ENCODE measurements at regions not wholly inside any gene's neighbourhood (a gene's known extent, or its start where the extent isn't known, plus 50 kb on each side); places are given as distances from the start of the nearest gene placed in this dataset.
A peak's percentile ranks its signal among the peaks of the same experiment; 100 is the strongest.
"Not testable (repeated sequence)": the region's sequence is repeated elsewhere in the genome, so short reads cannot be mapped to it uniquely, and the experiment has no call there.

DNA sequence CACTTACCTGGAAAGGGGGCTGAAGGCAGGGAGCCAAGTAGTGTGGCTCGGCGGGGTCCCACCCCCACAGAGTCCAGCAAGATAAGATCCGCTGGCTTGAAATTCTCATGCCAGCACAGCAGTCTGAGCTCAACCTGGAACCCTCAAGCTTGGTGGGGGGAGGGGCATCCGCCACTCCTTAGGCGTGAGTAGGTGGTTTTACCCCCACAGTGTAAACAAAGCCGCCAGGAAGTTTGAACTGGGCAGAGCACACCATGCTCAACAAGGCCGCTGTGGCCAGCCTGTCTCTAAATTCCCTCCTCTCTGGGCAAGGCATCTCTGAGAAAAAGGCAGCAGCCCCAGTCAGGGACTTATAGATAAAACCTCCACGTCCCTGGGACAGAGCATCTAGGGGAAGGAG is 156.3 kb downstream of the KBTBD8 start:
- no peak overlapping the region for H3K9ac ChIP-seq (ENCODE audit: low read length)
- no peak overlapping the region for H3K4me3 ChIP-seq (ENCODE audit: low read length)
- H3K27ac ChIP-seq (ENCODE audit: low read depth, low read length) = no peak overlapping the region
- H3K56ac ChIP-seq (ENCODE audit: low read length) = no peak overlapping the region
- peak; percentile 60 for DNase-seq
- no peaks in the 10 kb centered on the region for H3K27me3 ChIP-seq (ENCODE audit: insufficient read depth, low read length, poor library complexity)
- peaks cover 4% of the 10 kb centered on the region for H3K4me1 ChIP-seq (ENCODE audit: control insufficient read depth, low read depth, low read length)
- H3K4ac ChIP-seq (ENCODE audit: low read depth, low read length) = no peak overlapping the region
- H4K5ac ChIP-seq (ENCODE audit: low read length) = no peak overlapping the region
- no peaks in the 10 kb centered on the region for H3K79me1 ChIP-seq (ENCODE audit: low read length)
- H2BK15ac ChIP-seq (replicated peaks; ENCODE audit: low read depth) = no peak overlapping the region
- H3K79me2 ChIP-seq (ENCODE audit: control insufficient read depth, insufficient read depth, low read length) = no peaks in the 10 kb centered on the region
- no peak overlapping the region for H2BK120ac ChIP-seq (ENCODE audit: low read depth, low read length)
- no peak overlapping the region for H3K23ac ChIP-seq (ENCODE audit: low read length)
- no peak overlapping the region for H3K18ac ChIP-seq (ENCODE audit: low read length)
- H3K36me3 ChIP-seq (ENCODE audit: control insufficient read depth, insufficient read depth, low read length) = no peaks in the 10 kb centered on the region
- no peak overlapping the region for H2AK5ac ChIP-seq (ENCODE audit: low read length)
- no peak overlapping the region for H4K8ac ChIP-seq (ENCODE audit: low read depth, low read length)
- H3K4me2 ChIP-seq (ENCODE audit: low read length) = no peak overlapping the region
- H2BK5ac ChIP-seq (ENCODE audit: low read length) = no peak overlapping the region
- no CpG with 5 or more reads among the region's 8 CpGs for WGBS (ENCODE audit: extremely low coverage, insufficient coverage, low lambda C conversion rate)

DNA sequence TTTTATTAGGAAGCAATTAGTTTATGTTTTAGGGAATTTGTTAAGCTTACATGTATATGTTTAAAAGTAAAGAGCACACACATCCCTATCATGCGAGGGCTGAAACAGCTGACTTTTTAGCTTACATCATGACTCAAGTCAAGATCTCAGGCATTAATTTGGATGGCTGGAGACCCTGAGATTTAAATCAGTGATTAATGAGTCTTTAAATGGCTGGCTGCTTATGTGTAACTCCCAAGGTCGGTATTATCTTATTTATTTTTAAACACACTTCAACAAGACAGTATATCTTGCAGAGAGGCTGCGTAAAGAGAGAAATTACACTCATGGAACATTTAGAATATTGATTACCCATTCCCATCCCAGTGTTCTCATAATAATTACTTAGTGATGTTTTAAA is 169.4 kb downstream of the KBTBD8 start:
- H3K56ac ChIP-seq (ENCODE audit: low read length) = no peak overlapping the region
- no CpG with 5 or more reads among the region's 3 CpGs for WGBS (ENCODE audit: extremely low coverage, insufficient coverage, low lambda C conversion rate)
- no peak overlapping the region for H3K4me2 ChIP-seq (ENCODE audit: low read length)
- H4K8ac ChIP-seq (ENCODE audit: low read depth, low read length) = no peak overlapping the region
- no peak overlapping the region for H3K27ac ChIP-seq (ENCODE audit: low read depth, low read length)
- no peaks in the 10 kb centered on the region for H3K79me2 ChIP-seq (ENCODE audit: control insufficient read depth, insufficient read depth, low read length)
- no peak overlapping the region for H3K4me3 ChIP-seq (ENCODE audit: low read length)
- H3K9ac ChIP-seq (ENCODE audit: low read length) = no peak overlapping the region
- H3K4me1 ChIP-seq (ENCODE audit: control insufficient read depth, low read depth, low read length) = no peaks in the 10 kb centered on the region
- no peak overlapping the region for H2BK15ac ChIP-seq (replicated peaks; ENCODE audit: low read depth)
- no peak for DNase-seq
- no peak overlapping the region for H4K5ac ChIP-seq (ENCODE audit: low read length)
- H3K27me3 ChIP-seq (ENCODE audit: insufficient read depth, low read length, poor library complexity) = no peaks in the 10 kb centered on the region
- no peak overlapping the region for H2AK5ac ChIP-seq (ENCODE audit: low read length)
- no peak overlapping the region for H3K23ac ChIP-seq (ENCODE audit: low read length)
- H3K36me3 ChIP-seq (ENCODE audit: control insufficient read depth, insufficient read depth, low read length) = no peaks in the 10 kb centered on the region
- no peak overlapping the region for H3K4ac ChIP-seq (ENCODE audit: low read depth, low read length)
- no peak overlapping the region for H2BK5ac ChIP-seq (ENCODE audit: low read length)
- no peak overlapping the region for H3K18ac ChIP-seq (ENCODE audit: low read length)
- no peaks in the 10 kb centered on the region for H3K79me1 ChIP-seq (ENCODE audit: low read length)
- no peak overlapping the region for H2BK120ac ChIP-seq (ENCODE audit: low read depth, low read length)

DNA sequence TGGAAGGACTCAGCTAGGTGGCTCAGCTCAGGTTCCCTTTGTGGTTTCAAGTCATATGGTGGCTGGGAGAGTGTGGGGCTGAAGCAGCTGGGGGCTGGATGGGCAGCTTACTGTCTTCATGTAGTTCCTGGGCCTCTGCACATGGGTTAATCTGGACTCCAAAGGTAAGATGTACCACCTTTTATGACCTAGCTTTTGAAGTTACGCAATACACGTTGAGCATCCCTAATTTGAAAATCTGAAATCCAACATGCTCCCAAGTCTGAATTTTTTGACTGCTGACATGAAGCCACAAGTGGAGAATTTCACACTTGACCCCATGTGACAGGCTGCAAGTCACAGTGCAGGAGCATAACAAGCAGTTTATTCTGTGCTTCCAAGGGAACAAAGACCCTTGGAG is 173.7 kb downstream of the KBTBD8 start:
- Histone ChIP-seq H3K4ac (ENCODE audit: low read depth, low read length) (no peak overlapping the region), H3K4me3 (ENCODE audit: low read length) (no peak overlapping the region), H2BK15ac (replicated peaks; ENCODE audit: low read depth) (no peak overlapping the region), H2AK5ac (ENCODE audit: low read length) (no peak overlapping the region), H3K18ac (ENCODE audit: low read length) (no peak overlapping the region), H3K27ac (ENCODE audit: low read depth, low read length) (no peak overlapping the region), H3K4me2 (ENCODE audit: low read length) (no peak overlapping the region), H3K56ac (ENCODE audit: low read length) (no peak overlapping the region), H3K79me2 (ENCODE audit: control insufficient read depth, insufficient read depth, low read length) (no peaks in the 10 kb centered on the region), H3K36me3 (ENCODE audit: control insufficient read depth, insufficient read depth, low read length) (no peaks in the 10 kb centered on the region), H2BK5ac (ENCODE audit: low read length) (no peak overlapping the region), H3K4me1 (ENCODE audit: control insufficient read depth, low read depth, low read length) (no peaks in the 10 kb centered on the region), H4K8ac (ENCODE audit: low read depth, low read length) (no peak overlapping the region), H3K23ac (ENCODE audit: low read length) (no peak overlapping the region), H3K27me3 (ENCODE audit: insufficient read depth, low read length, poor library complexity) (no peaks in the 10 kb centered on the region), H4K5ac (ENCODE audit: low read length) (no peak overlapping the region), H3K9ac (ENCODE audit: low read length) (no peak overlapping the region), H3K79me1 (ENCODE audit: low read length) (no peaks in the 10 kb centered on the region), H2BK120ac (ENCODE audit: low read depth, low read length) (no peak overlapping the region)
- no CpG with 5 or more reads among the region's 2 CpGs for WGBS (ENCODE audit: extremely low coverage, insufficient coverage, low lambda C conversion rate)
- DNase-seq = no peak

GRCh38 chr3:67173130-67173529 is 175.0 kb downstream of the KBTBD8 start:
- H3K27me3 ChIP-seq (ENCODE audit: insufficient read depth, low read length, poor library complexity); H3K27ac ChIP-seq (ENCODE audit: low read depth, low read length); H3K79me2 ChIP-seq (ENCODE audit: control insufficient read depth, insufficient read depth, low read length); H3K4me1 ChIP-seq (ENCODE audit: control insufficient read depth, low read depth, low read length); H4K8ac ChIP-seq (ENCODE audit: low read depth, low read length); H2BK5ac ChIP-seq (ENCODE audit: low read length); H2BK120ac ChIP-seq (ENCODE audit: low read depth, low read length); H3K23ac ChIP-seq (ENCODE audit: low read length); H3K4me3 ChIP-seq (ENCODE audit: low read length); H3K4ac ChIP-seq (ENCODE audit: low read depth, low read length); H3K56ac ChIP-seq (ENCODE audit: low read length); H3K18ac ChIP-seq (ENCODE audit: low read length); H2AK5ac ChIP-seq (ENCODE audit: low read length); H3K9ac ChIP-seq (ENCODE audit: low read length); H3K36me3 ChIP-seq (ENCODE audit: control insufficient read depth, insufficient read depth, low read length); H3K79me1 ChIP-seq (ENCODE audit: low read length); H4K5ac ChIP-seq (ENCODE audit: low read length); H3K4me2 ChIP-seq (ENCODE audit: low read length); H2BK15ac ChIP-seq (replicated peaks; ENCODE audit: low read depth); DNase-seq: not testable (repeated sequence)
- no CpG with 5 or more reads among the region's 3 CpGs for WGBS (ENCODE audit: extremely low coverage, insufficient coverage, low lambda C conversion rate)

- no peak for DNase-seq
- no CpG with 5 or more reads among the region's 2 CpGs for WGBS (ENCODE audit: extremely low coverage, insufficient coverage, low lambda C conversion rate)
- H3K4me3 ChIP-seq (ENCODE audit: low read length) = no peak overlapping the region
- H3K79me1 ChIP-seq (ENCODE audit: low read length) = no peaks in the 10 kb centered on the region
- H3K4me2 ChIP-seq (ENCODE audit: low read length) = no peak overlapping the region
- H3K79me2 ChIP-seq (ENCODE audit: control insufficient read depth, insufficient read depth, low read length) = no peaks in the 10 kb centered on the region
- H3K4me1 ChIP-seq (ENCODE audit: control insufficient read depth, low read depth, low read length) = no peaks in the 10 kb centered on the region
- no peak overlapping the region for H3K23ac ChIP-seq (ENCODE audit: low read length)
- H4K8ac ChIP-seq (ENCODE audit: low read depth, low read length) = no peak overlapping the region
- H3K4ac ChIP-seq (ENCODE audit: low read depth, low read length) = no peak overlapping the region
- no peak overlapping the region for H3K18ac ChIP-seq (ENCODE audit: low read length)
- H2BK120ac ChIP-seq (ENCODE audit: low read depth, low read length) = no peak overlapping the region
- H3K9ac ChIP-seq (ENCODE audit: low read length) = no peak overlapping the region
- no peak overlapping the region for H4K5ac ChIP-seq (ENCODE audit: low read length)
- no peak overlapping the region for H3K27ac ChIP-seq (ENCODE audit: low read depth, low read length)
- H3K36me3 ChIP-seq (ENCODE audit: control insufficient read depth, insufficient read depth, low read length) = no peaks in the 10 kb centered on the region
- no peak overlapping the region for H2BK5ac ChIP-seq (ENCODE audit: low read length)
- H2BK15ac ChIP-seq (replicated peaks; ENCODE audit: low read depth) = no peak overlapping the region
- no peaks in the 10 kb centered on the region for H3K27me3 ChIP-seq (ENCODE audit: insufficient read depth, low read length, poor library complexity)
- H3K56ac ChIP-seq (ENCODE audit: low read length) = no peak overlapping the region
- H2AK5ac ChIP-seq (ENCODE audit: low read length) = no peak overlapping the region
These were observed 178.3 kb downstream of the KBTBD8 start for GRCh38 chr3:67176396-67176795.

GRCh38 chr3:67192466-67192865 is 194.4 kb downstream of the KBTBD8 start:
- no peak overlapping the region for H3K4ac ChIP-seq (ENCODE audit: low read depth, low read length)
- H3K9ac ChIP-seq (ENCODE audit: low read length) = no peak overlapping the region
- no peaks in the 10 kb centered on the region for H3K4me1 ChIP-seq (ENCODE audit: control insufficient read depth, low read depth, low read length)
- H2AK5ac ChIP-seq (ENCODE audit: low read length) = no peak overlapping the region
- H3K36me3 ChIP-seq (ENCODE audit: control insufficient read depth, insufficient read depth, low read length) = no peaks in the 10 kb centered on the region
- no peaks in the 10 kb centered on the region for H3K79me2 ChIP-seq (ENCODE audit: control insufficient read depth, insufficient read depth, low read length)
- H4K8ac ChIP-seq (ENCODE audit: low read depth, low read length) = no peak overlapping the region
- no peak overlapping the region for H3K56ac ChIP-seq (ENCODE audit: low read length)
- H3K27me3 ChIP-seq (ENCODE audit: insufficient read depth, low read length, poor library complexity) = no peaks in the 10 kb centered on the region
- H2BK120ac ChIP-seq (ENCODE audit: low read depth, low read length) = no peak overlapping the region
- H3K27ac ChIP-seq (ENCODE audit: low read depth, low read length) = no peak overlapping the region
- no peaks in the 10 kb centered on the region for H3K79me1 ChIP-seq (ENCODE audit: low read length)
- WGBS (ENCODE audit: extremely low coverage, insufficient coverage, low lambda C conversion rate) = no CpG with 5 or more reads among the region's 8 CpGs
- H3K23ac ChIP-seq (ENCODE audit: low read length) = no peak overlapping the region
- no peak overlapping the region for H2BK15ac ChIP-seq (replicated peaks; ENCODE audit: low read depth)
- H4K5ac ChIP-seq (ENCODE audit: low read length) = no peak overlapping the region
- no peak overlapping the region for H3K18ac ChIP-seq (ENCODE audit: low read length)
- no peak overlapping the region for H3K4me3 ChIP-seq (ENCODE audit: low read length)
- no peak overlapping the region for H3K4me2 ChIP-seq (ENCODE audit: low read length)
- H2BK5ac ChIP-seq (ENCODE audit: low read length) = no peak overlapping the region
- no peak for DNase-seq

Data from mesendoderm (in vitro differentiated cells).